Activated CD8-positive, alpha-beta T cell treated with anti-CD3 and anti-CD28 coated beads for 36 hours (primary cell): ENCODE measurements at regions not wholly inside any gene's neighbourhood (a gene's known extent, or its start where the extent isn't known, plus 50 kb on each side); places are given as distances from the start of the nearest gene placed in this dataset.

Experiments
- ATAC-seq: fragments of 200-7000 bp; cut with Tn5 transposase; one replicate; pipeline ENCODE4 v1.10.0; 2021; ENCODE audit warnings: mild to moderate bottlenecking, moderate library complexity
- CTCF ChIA-PET: fragments of 350-600 bp; sonication (Branson Sonifier 250); formaldehyde crosslinking; loops from one replicate; lab custom pipeline; 2021; ENCODE audit warnings: antibody characterized with exemption; lab: Charles Lee
- POLR2A ChIA-PET: fragments of 350-600 bp; sonication (Branson Sonifier 250); formaldehyde crosslinking; loops from one replicate; lab custom pipeline; 2021; ENCODE audit warnings: antibody characterized with exemption; lab: Charles Lee
- DNase-seq: peaks from one replicate; pipeline ENCODE4 v3.0.0-alpha.2; 2020
- H3K27ac Mint-ChIP-seq: one replicate; pipeline ENCODE4 v1.8.0; 2021; ENCODE audit warnings: mild to moderate bottlenecking, mixed read lengths
- H3K27me3 Mint-ChIP-seq: one replicate; pipeline ENCODE4 v1.8.0; 2021; ENCODE audit warnings: mixed read lengths
- H3K36me3 Mint-ChIP-seq: one replicate; pipeline ENCODE4 v1.8.0; 2021; ENCODE audit warnings: low read depth, mixed read lengths
- H3K4me1 Mint-ChIP-seq: one replicate; pipeline ENCODE4 v1.8.0; 2021; ENCODE audit warnings: low read depth, mixed read lengths
- H3K4me3 Mint-ChIP-seq: one replicate; pipeline ENCODE4 v1.8.0; 2021; ENCODE audit warnings: mild to moderate bottlenecking, moderate library complexity, mixed read lengths
- H3K9me3 Mint-ChIP-seq: one replicate; pipeline ENCODE4 v1.8.0; 2021; ENCODE audit warnings: mixed read lengths
- intact Hi-C: fragments of 100-400 bp; cut with micrococcal nuclease; formaldehyde crosslinking; loops from one replicate; pipeline ENCODE4 v1.10.0; 2022
- TF ChIP-seq, protein P1 (sequence below): fragments of 200-600 bp; IDR thresholded peaks from one replicate; pipeline ENCODE4 v1.8.0; 2022; ENCODE audit warnings: antibody characterized with exemption, mild to moderate bottlenecking

DNA sequence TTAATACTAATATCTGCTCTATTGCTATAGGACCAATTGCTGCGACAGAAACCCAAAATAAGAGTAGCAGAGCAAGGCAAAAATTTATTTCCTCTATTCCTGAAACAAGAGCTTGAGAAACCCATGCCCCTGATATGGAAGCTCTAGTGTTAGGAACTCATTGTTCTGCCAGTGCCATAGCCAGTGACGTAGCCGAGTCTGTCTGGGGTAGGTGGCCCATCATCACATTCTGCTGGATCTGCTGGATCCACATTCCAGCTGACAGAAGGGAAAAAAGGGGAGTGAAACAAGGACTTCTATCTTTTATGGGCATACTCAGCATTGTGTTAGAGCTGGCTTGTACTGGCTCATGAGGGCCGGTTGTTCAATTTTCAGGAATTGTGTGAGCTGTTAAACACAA lies 248.9 kb upstream of the MON1B start:
- ATAC-seq = no peak
- Mint-ChIP-seq H3K27ac (no peak overlapping the region), H3K27me3 (no peaks in the 10 kb centered on the region), H3K4me1 (no peaks in the 10 kb centered on the region), H3K36me3 (no peaks in the 10 kb centered on the region), H3K4me3 (no peak overlapping the region), H3K9me3 (no peaks in the 10 kb centered on the region)
- no peak for DNase-seq
- TF ChIP-seq, protein P1, sequence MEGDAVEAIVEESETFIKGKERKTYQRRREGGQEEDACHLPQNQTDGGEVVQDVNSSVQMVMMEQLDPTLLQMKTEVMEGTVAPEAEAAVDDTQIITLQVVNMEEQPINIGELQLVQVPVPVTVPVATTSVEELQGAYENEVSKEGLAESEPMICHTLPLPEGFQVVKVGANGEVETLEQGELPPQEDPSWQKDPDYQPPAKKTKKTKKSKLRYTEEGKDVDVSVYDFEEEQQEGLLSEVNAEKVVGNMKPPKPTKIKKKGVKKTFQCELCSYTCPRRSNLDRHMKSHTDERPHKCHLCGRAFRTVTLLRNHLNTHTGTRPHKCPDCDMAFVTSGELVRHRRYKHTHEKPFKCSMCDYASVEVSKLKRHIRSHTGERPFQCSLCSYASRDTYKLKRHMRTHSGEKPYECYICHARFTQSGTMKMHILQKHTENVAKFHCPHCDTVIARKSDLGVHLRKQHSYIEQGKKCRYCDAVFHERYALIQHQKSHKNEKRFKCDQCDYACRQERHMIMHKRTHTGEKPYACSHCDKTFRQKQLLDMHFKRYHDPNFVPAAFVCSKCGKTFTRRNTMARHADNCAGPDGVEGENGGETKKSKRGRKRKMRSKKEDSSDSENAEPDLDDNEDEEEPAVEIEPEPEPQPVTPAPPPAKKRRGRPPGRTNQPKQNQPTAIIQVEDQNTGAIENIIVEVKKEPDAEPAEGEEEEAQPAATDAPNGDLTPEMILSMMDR = no peak
- ChIA-PET POLR2A (interaction anchor here (0.6 kb wide), 1 partner anchor 64 kb away, joined by 3 read pairs; no protein-coding TSS in a partner anchor), CTCF (no interaction called here)
- intact Hi-C loops = no loop called here

DNA sequence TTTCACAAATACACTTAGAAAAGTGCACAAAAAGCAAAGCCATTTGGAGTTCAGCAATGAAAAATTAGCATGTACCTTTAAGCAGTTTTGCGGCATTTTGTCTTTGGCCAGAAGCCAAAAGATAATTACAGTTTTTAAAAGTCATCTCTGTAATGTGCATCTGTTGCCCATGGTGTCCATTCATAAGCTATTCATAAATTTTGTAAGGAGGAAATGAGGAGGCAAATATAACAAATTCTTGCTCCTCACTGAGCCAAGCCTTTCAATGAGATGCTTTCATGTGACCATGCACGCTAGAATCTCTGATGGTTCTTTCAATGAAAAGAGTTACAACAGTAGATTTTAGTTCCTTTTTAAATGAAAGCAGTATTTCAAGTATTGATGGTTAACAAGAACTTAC lies 247.1 kb upstream of the MON1B start:
- H3K36me3 Mint-ChIP-seq = no peaks in the 10 kb centered on the region
- no peak overlapping the region for H3K4me3 Mint-ChIP-seq
- intact Hi-C loops = no loop called here
- DNase-seq (no peak), ATAC-seq (no peak)
- POLR2A ChIA-PET = no interaction called here
- no peaks in the 10 kb centered on the region for H3K9me3 Mint-ChIP-seq
- no peaks in the 10 kb centered on the region for H3K4me1 Mint-ChIP-seq
- CTCF ChIA-PET = no interaction called here
- H3K27ac Mint-ChIP-seq = no peak overlapping the region
- TF ChIP-seq, protein P1 = no peak
- no peaks in the 10 kb centered on the region for H3K27me3 Mint-ChIP-seq

DNA sequence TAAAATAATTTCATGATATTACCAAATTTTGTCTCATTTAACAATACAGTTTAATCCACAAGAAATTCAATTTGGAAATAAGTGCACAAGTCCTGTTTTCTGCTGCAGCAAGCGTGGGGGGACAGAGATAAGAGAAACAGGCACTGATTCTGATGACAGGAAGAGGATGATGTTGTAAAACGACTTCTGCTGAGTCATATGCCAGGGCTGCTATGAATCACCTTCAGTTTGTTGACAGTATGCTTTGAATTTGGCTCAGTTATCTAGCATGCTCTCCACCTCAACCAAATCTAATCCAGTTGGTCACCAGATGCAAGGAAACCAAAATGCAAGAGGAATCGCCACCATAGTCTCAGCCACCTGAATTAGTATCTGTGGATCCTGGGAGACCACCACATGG lies 244.1 kb upstream of the MON1B start:
- DNase-seq (no peak), ATAC-seq (no peak)
- no peaks in the 10 kb centered on the region for H3K36me3 Mint-ChIP-seq
- no peaks in the 10 kb centered on the region for H3K4me1 Mint-ChIP-seq
- CTCF ChIA-PET = no interaction called here
- H3K27ac Mint-ChIP-seq = no peak overlapping the region
- H3K4me3 Mint-ChIP-seq = no peak overlapping the region
- no peaks in the 10 kb centered on the region for H3K9me3 Mint-ChIP-seq
- intact Hi-C loops = no loop called here
- no peaks in the 10 kb centered on the region for H3K27me3 Mint-ChIP-seq
- POLR2A ChIA-PET = no interaction called here
- TF ChIP-seq, protein P1 = no peak

GRCh38 chr16:76947749-76948148 lies 243.2 kb upstream of the MON1B start:
- DNase-seq = no peak
- TF ChIP-seq, protein P1 = no peak
- Mint-ChIP-seq H3K27me3 (no peaks in the 10 kb centered on the region), H3K4me1 (no peaks in the 10 kb centered on the region), H3K4me3 (no peak overlapping the region), H3K36me3 (no peaks in the 10 kb centered on the region), H3K9me3 (no peaks in the 10 kb centered on the region), H3K27ac (no peak overlapping the region)
- no peak for ATAC-seq
- intact Hi-C loops = no loop called here
- CTCF ChIA-PET = no interaction called here
- POLR2A ChIA-PET = no interaction called here

DNA sequence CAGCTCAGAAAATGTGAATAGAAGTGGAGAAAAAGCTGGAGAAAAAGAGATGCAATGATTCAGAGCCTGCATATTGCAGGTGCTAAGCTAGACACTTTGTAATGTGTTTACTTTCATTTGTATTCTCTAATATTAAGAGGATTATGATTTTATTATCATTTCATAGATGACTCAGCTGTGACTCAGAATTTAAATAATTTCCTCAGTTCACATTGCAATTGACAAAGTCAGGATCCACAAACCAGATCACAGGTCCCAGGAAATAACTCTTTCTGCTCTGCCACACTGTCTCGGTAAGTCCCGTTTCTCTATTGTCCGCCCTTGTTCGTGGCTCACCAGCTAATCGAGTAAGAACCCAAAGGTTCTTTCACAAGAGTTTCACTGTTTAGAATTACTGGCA lies 235.4 kb upstream of the MON1B start:
- TF ChIP-seq, protein P1 = no peak
- DNase-seq (no peak), ATAC-seq (no peak)
- no peaks in the 10 kb centered on the region for H3K36me3 Mint-ChIP-seq
- intact Hi-C loops = no loop called here
- no peaks in the 10 kb centered on the region for H3K27me3 Mint-ChIP-seq
- no peak overlapping the region for H3K4me3 Mint-ChIP-seq
- peaks cover 4% of the 10 kb centered on the region for H3K9me3 Mint-ChIP-seq
- H3K4me1 Mint-ChIP-seq = no peaks in the 10 kb centered on the region
- ChIA-PET POLR2A (no interaction called here), CTCF (interaction anchor here (1.1 kb wide), 1 partner anchor 15 kb away, joined by 3 read pairs; no protein-coding TSS in a partner anchor)
- H3K27ac Mint-ChIP-seq = no peak overlapping the region
